ENCODE measurements at regions not wholly inside any gene's neighbourhood (a gene's known extent, or its start where the extent isn't known, plus 50 kb on each side); places are given as distances from the start of the nearest gene placed in this dataset.
"Not testable (repeated sequence)": the region's sequence is repeated elsewhere in the genome, so short reads cannot be mapped to it uniquely, and the experiment has no call there.

- intact Hi-C loops (cut with DNase I, micrococcal nuclease): no loop called here
- Histone ChIP-seq H3K9me3 (no peaks in the 10 kb centered on the region), H3K36me3 (ENCODE audit: low read depth) (no peaks in the 10 kb centered on the region), H3K4me3 (no peak overlapping the region), H3K4me1 (ENCODE audit: low read depth) (no peaks in the 10 kb centered on the region)
- ATAC-seq (no peak), DNase-seq (no peak)
- no peak for TF ChIP-seq CTCF (IDR thresholded peaks at IDR 0.05)
Observed at GRCh38 chr10:124196659-124197058, 103.3 kb upstream of the CHST15 start.

GRCh38 chr10:124194199-124194824 lies 100.9 kb upstream of the CHST15 start:
- Histone ChIP-seq H3K36me3 (ENCODE audit: low read depth) (no peaks in the 10 kb centered on the region), H3K9me3 (no peaks in the 10 kb centered on the region), H3K4me3 (no peak overlapping the region), H3K4me1 (ENCODE audit: low read depth) (no peaks in the 10 kb centered on the region)
- DNase-seq: no peak
- TF ChIP-seq CTCF (IDR thresholded peaks at IDR 0.05): no peak
- peak; percentile 23 for ATAC-seq
- intact Hi-C loops (cut with DNase I, micrococcal nuclease): no loop called here

- no peak overlapping the region for H3K4me3 ChIP-seq
- no peaks in the 10 kb centered on the region for H3K4me1 ChIP-seq (ENCODE audit: low read depth)
- H3K36me3 ChIP-seq (ENCODE audit: low read depth): no peaks in the 10 kb centered on the region
- DNase-seq (no peak), ATAC-seq (no peak)
- intact Hi-C loops (cut with DNase I, micrococcal nuclease): no loop called here
- no peaks in the 10 kb centered on the region for H3K9me3 ChIP-seq
- no peak for TF ChIP-seq CTCF (IDR thresholded peaks at IDR 0.05)
Observed at GRCh38 chr10:124193309-124193696, 99.9 kb upstream of the CHST15 start.

GRCh38 chr10:124192664-124193308 lies 99.4 kb upstream of the CHST15 start:
- ATAC-seq; H3K4me1 ChIP-seq (ENCODE audit: low read depth); H3K4me3 ChIP-seq; intact Hi-C loops (cut with DNase I, micrococcal nuclease); H3K36me3 ChIP-seq (ENCODE audit: low read depth); DNase-seq; H3K9me3 ChIP-seq: not testable (repeated sequence)

- H3K36me3 ChIP-seq (ENCODE audit: low read depth); intact Hi-C loops (cut with DNase I, micrococcal nuclease); DNase-seq; H3K9me3 ChIP-seq; ATAC-seq; H3K4me3 ChIP-seq; H3K4me1 ChIP-seq (ENCODE audit: low read depth): not testable (repeated sequence)
Observed at GRCh38 chr10:124190476-124190875, 97.1 kb upstream of the CHST15 start.

- intact Hi-C loops (cut with DNase I, micrococcal nuclease): no loop called here
- H3K9me3 ChIP-seq: no peaks in the 10 kb centered on the region
- ATAC-seq: no peak
Observed at GRCh38 chr10:124186956-124187355, 93.6 kb upstream of the CHST15 start.

More at GRCh38 chr10:124186956-124187355, 93.6 kb upstream of the CHST15 start:
- Histone ChIP-seq H3K36me3 (ENCODE audit: low read depth) (no peaks in the 10 kb centered on the region), H3K4me1 (ENCODE audit: low read depth) (no peaks in the 10 kb centered on the region), H3K4me3 (no peak overlapping the region)
- no peak for TF ChIP-seq CTCF (IDR thresholded peaks at IDR 0.05)
- no peak for DNase-seq
